Fibroblast of skin of left quadriceps (primary cell): ENCODE measurements at regions not wholly inside any gene's neighbourhood (a gene's known extent, or its start where the extent isn't known, plus 50 kb on each side); places are given as distances from the start of the nearest gene placed in this dataset.
A peak's percentile ranks its signal among the peaks of the same experiment; 100 is the strongest.
"Not testable (repeated sequence)": the region's sequence is repeated elsewhere in the genome, so short reads cannot be mapped to it uniquely, and the experiment has no call there.

Experiments used
- DNase-seq, 2 experiments: peaks; one replicate each; pipeline ENCODE4 v3.0.0-alpha.2; 2013; ENCODE audit warnings: low read depth in 2 of 2

DNA sequence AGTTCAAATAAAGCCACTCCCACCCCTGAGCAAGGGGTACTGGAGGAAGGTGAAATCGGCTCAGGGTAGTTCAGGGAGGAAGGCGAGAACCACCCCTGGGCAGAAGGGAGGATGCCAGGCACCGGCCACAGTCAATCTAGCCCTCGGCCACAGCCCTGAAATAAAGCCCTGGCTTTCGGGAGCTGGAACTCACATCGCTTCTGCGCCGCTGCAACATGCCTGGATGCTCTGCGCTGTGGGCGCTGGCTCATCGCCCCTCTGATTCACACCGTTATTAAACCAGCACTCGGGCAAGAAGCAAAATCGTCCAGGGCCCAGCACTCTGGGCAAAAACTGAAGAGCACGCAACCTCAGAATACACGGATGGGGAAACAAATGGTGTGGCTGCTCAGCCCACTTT is 136.9 kb upstream of the RREB1 start:
- no peak for DNase-seq

DNA sequence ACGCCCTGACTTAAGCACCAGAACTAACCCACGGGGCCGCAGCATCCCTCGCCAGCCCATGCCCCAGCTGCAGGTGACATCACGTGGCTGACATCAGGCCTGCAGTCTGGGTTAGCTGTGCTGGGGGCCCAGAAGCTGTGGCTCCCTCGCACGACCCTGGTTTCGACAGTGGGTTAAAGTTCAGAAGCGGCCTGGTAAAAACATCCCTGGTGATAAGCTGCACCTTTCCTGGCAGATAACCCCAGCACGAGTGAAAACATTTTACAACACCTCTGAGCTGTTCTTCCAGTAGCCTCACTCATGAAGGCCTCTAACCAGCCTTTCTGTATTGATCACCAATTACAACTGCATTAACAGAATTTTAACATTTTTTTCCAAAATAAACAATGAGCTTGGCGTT is 136.4 kb upstream of the RREB1 start:
- no peak for DNase-seq

DNA sequence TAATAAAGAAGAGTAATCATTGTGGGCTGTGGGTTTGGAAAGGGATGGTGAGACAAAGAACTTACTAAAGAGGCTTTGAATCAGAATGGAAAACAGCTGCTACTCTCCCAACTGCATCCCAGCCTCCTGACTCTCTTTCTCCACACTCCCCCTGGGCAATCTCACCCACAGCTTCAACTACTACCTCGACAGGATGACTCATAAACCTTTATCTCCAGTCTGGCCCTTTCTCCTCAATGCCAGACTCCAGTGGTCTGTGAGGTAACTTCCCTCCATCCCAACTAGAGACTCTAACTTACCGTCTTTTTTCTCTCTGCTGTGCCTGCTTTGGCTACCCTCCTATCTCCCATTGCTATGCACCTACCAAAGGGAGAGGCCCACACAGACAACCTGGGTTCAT is 135.3 kb upstream of the RREB1 start:
- DNase-seq: peak; percentile 16 to 20

- no peak for DNase-seq
Measured at GRCh38 chr6:6973721-6974120, 134.0 kb upstream of the RREB1 start.

DNA sequence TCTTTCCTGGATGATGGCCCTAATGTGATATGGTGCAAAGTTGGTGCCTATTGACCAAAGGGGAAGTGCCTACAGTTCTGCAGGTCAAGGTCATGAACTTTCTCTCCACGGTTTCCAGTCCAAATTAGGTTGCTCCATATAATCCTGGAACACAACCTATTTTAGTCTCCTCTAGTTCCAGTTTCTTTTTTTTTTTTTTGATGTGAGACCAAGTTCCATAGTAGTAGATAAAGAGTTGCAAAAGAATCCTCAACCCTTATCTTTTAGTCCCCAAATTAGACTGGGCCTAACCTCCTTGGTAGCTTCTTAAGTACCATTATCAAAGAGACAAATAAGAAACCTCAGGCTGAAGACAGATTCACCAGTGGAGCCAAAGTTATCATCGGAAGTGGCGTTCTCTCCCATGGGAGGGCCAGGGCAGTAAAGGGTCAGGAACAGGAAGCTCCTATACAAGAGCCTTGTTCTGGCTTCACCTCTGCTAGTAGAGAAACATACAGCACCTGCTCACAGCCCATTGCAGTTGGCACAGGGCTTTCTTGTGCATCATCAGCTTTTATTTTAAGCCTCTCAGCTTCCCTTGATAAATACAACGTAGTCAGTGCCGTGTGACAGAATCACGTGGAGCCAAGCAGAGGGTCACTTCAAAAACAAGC is 132.2 kb upstream of the RREB1 start:
- DNase-seq: no peak

DNA sequence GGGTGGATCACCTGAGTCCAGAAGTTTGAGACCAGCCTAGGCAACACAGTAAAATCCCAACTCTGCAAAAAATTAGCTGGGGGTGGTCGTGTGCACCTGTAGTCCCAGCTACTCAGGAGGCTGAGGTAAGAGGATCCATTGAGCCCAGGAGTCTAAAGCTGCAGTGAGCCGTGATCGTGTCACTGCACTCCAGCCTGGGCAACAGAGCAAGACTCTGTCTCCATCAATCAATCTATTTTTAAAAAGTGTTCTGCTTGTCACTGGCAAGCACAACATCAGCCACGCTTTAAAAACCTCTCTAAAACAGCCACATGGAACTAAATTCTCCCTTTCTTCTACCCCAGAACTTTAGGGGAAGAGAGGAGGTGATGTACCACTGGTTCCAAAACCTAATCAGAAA is 131.6 kb upstream of the RREB1 start:
- DNase-seq: no peak

DNA sequence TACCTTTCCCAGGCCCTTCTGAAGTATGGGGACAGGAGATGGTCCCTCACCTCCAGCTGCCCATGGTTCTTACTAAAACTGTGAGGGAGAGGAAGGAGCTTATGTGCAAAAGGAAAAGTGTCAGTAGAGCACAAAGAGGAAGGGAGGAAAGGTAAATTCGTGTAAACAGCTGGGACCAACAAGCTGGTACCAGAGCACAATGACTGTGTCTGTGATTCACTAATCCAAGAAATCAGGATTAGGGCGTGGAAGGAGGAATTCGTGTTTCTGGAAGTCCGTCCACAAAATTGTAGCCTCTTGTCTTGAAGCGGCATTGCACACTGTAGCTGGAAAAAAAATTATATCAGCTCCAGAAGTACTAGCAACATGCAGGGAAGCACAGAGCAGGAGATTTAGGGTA is 129.0 kb upstream of the RREB1 start:
- no peak for DNase-seq

- DNase-seq: no peak
Measured at GRCh38 chr6:6980999-6981597, 126.7 kb upstream of the RREB1 start.

GRCh38 chr6:6981681-6982322 is 126.0 kb upstream of the RREB1 start:
- DNase-seq: no peak

- DNase-seq: no peak
Measured at GRCh38 chr6:6982663-6983062, 125.1 kb upstream of the RREB1 start.

- DNase-seq: no peak
Measured at GRCh38 chr6:6984585-6985366, 123.0 kb upstream of the RREB1 start.

GRCh38 chr6:6986344-6986743 is 121.4 kb upstream of the RREB1 start:
- no peak for DNase-seq

DNA sequence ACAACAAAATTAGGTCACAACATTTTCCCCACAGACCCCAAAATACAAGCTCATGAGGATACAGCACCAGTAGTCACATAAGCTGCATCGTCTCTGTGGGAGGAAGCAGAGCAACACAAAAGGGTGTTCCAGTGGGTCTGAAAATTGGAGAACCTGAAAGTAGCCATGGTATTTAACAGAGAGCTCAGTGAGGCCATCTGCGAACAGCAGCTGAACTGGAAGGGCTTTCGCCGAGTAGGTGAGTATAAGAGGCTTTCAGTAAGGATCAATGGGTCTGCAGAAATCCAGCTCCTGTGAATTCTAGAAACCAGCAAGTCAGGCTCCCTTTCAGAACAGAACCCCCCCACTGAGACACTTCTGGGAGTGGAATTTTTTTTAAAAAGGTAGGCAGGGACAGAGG is 120.0 kb upstream of the RREB1 start:
- no peak for DNase-seq

DNA sequence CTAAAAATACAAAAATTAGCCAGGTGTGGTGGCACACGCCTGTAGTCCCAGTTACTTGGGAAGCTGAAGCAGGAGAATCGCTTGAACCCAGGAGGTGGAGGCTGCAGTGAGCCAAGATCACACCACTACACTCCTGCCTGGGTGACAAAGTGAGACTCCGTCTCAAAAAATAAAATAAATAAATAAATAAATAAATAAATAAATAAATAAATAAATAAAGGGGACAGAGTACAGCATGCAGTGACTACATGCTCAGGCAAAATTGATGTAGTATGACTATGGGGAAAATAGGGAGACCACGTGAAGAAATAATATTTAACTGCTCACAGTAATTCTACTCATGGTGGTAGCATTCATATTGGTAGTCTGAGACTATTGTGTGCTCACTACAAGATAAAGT is 117.7 kb upstream of the RREB1 start:
- not testable (repeated sequence) for DNase-seq

GRCh38 chr6:6993503-6994237 is 114.1 kb upstream of the RREB1 start:
- no peak for DNase-seq

DNA sequence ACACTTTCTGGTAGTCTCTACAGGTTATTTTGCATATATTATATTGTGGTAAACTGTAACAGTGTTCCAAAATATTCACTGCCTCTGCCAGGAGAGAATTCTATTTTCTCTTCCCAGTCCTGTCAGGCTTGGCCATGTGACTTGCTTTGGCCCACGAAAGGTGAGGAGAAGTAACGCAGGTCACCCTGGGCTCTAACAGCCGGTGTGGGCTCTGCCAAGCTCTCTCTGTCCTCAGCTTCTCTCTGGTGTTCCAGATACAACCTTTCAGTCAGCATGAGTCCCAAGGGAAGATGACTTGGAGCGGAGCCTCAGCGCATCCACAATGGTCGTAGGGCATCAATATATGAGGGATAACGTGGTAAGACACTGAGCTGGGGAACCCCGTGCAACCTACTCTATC is 113.0 kb upstream of the RREB1 start:
- DNase-seq: no peak

DNA sequence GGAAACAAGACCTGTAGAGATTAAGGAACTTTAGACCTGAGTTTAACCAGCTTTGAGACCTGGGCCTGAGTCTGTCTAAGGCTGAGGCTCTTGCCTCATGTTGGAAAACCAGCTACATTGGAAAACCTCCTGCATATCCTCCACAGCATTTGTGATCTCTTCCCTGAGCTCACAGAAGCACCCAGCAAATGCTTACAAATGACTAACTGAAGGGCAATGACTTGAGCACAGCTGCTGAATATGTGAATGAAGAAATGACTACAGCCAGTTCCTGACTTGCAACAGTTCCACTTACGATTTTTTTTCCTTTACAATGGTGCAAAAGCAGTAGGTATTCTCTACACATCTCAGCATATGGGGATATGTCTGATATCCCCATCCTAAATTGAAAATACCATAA is 112.4 kb upstream of the RREB1 start:
- DNase-seq: no peak

DNA sequence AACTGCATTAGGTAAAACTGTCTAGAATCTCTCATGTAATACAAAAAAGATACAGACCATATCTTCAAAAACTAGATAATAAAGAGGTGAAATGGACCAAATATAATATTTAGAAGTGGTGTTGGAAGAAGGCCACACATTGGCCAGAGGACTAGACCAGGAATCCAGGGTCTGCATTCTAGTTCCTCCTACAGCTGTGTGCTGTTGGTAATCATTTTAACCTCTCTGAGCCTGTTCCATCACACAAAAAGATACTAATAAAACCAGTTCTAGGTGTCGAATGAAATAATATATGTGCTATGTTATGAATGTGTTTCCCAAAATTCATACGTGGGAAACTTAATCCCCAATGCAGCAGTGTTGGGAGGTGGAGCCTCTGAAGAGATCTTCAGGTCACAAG is 111.6 kb upstream of the RREB1 start:
- no peak for DNase-seq

DNA sequence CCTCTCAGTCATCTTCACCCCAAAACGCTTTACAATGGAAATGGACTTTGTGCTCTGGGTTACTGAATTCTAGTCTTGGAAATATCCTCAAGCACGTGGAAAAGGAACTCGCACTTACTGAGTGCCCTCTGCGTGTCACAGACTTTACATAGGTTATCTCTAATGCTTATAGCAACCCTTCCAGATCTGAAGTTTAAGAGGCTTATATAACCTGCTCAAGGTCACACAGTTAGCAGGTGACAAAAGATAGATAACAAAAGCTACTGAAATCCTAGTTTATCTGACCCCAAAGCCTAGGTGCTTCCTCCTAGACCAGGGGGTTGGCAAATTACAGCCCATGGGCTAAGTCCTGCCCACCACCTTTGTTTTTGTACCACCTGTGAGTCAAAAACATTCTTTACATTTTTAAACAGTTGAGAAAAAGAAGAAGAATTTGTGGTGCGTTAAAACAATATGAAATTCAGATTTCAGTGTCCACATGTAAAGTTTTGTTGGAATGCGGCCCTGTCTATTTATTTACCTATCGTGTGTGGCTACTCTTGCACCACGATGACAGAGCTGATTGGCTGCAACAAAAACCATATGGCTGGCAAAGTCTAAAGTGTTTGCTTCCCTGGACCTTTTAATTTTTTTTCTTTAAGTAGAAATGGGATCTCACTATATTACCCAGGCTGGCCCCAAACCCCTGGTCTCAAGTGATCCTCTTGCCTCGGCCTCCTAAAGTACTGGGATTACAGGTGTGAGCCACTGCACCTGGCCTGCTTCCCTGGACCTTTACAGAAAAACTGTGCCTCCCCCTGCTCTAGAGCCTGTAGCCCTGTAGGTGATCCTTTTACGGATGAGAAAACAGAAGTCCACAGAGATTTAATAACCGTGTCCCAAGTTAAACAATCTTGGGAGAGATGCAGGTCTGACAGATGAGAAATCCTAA is 110.2 kb upstream of the RREB1 start:
- no peak for DNase-seq

DNA sequence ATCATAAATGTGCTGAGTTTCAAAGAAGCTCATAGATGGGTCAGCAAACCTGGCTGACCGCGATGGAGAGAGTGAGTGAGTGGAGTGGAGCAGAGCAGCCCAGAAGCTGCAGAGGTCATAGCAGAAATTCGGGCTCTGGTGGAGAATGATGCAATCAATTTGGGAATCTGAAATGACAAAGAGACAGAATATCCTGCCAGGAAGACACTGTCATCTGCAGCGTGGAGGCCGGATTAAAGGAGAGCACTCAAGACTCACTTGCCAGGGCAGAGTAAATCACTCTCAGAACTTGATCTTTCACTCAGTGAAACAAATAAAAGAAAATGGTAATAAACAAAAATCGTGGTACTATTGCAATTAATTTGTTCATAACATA is 109.6 kb upstream of the RREB1 start:
- no peak for DNase-seq
